ENCODE measurements at regions not wholly inside any gene's neighbourhood (a gene's known extent, or its start where the extent isn't known, plus 50 kb on each side); places are given as distances from the start of the nearest gene placed in this dataset.

DNA sequence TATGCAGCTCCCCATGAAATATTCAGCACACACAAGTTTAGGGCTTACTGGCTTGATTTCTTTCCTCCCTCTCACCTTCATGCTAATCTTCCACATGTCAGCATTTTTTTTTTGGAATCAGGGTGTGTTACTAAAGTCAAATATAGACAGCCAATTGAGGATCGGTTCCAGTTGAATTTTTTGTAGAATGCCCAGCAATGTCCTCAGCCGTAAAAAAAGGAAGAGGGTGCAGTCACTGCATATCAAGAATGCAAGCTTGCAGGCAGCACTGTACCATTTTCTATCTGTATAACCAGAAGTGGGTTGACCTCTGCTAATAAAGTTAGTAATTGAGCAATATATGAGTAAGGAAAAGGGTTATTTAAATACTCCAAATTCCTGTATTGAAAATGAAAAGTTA lies 51.4 kb upstream of the CHMP2B start:
- intact Hi-C loops (cut with micrococcal nuclease): no loop called here
- H3K4me3 Mint-ChIP-seq: no peak overlapping the region
- peaks cover 6% of the 10 kb centered on the region for H3K27me3 Mint-ChIP-seq (ENCODE audit: low read depth)
- no peak overlapping the region for H3K27ac Mint-ChIP-seq
- CTCF ChIA-PET: interaction anchor here (2.3 kb wide), 1 partner anchor 8 kb away, joined by 7 read pairs; no protein-coding TSS in a partner anchor
- H3K36me3 Mint-ChIP-seq (ENCODE audit: low read depth): no peaks in the 10 kb centered on the region
- no peaks in the 10 kb centered on the region for H3K9me3 Mint-ChIP-seq
- DNase-seq: no peak
- H3K4me1 Mint-ChIP-seq (ENCODE audit: low read depth): no peaks in the 10 kb centered on the region

DNA sequence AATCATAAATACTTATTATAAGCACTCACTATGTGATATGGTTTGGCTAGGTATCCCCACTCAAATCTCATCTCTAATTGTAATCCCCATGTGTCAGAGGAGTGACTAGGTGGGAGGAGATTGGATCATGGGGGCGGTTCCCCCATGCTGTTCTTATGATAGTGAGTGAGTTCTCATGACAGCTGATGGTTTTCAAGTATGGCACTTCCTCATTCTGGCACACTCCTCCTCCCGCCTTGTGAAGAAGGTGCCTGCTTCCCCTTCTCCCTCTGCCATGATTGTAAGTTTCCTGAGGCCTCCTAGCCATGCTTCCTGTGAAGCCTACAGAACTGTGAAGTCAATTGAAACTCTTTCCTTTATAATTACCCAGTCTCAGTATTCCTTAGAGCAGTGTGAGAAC lies 53.3 kb upstream of the CHMP2B start:
- DNase-seq: no peak
- no peaks in the 10 kb centered on the region for H3K36me3 Mint-ChIP-seq (ENCODE audit: low read depth)
- no peak overlapping the region for H3K27ac Mint-ChIP-seq
- peaks cover 3% of the 10 kb centered on the region for H3K27me3 Mint-ChIP-seq (ENCODE audit: low read depth)
- no peak overlapping the region for H3K4me3 Mint-ChIP-seq
- CTCF ChIA-PET: no interaction called here
- H3K9me3 Mint-ChIP-seq: no peaks in the 10 kb centered on the region
- no peaks in the 10 kb centered on the region for H3K4me1 Mint-ChIP-seq (ENCODE audit: low read depth)
- intact Hi-C loops (cut with micrococcal nuclease): no loop called here

DNA sequence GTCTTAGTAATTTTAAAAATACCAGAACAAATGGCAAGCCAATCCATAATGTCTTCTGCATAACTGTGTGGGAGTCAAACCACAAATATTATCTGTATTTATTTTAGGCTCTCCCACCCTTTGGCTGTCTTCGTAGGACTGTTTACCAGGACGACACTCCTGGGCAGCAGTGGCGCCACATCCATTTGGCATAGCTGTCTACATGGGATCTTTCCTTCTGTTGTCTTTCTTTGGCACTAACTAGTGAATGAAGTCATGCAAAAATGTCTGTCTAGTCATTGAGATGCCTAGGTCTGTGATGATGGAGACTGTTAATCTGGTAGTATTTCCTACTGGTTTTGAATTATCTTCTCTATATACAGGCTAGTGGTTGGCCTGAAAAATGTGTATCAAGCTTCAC lies 54.0 kb upstream of the CHMP2B start:
- Mint-ChIP-seq H3K9me3 (no peaks in the 10 kb centered on the region), H3K4me1 (ENCODE audit: low read depth) (no peaks in the 10 kb centered on the region), H3K4me3 (no peak overlapping the region), H3K27ac (no peak overlapping the region), H3K27me3 (ENCODE audit: low read depth) (peaks cover 7% of the 10 kb centered on the region), H3K36me3 (ENCODE audit: low read depth) (no peaks in the 10 kb centered on the region)
- CTCF ChIA-PET: no interaction called here
- intact Hi-C loops (cut with micrococcal nuclease): no loop called here
- DNase-seq: no peak

DNA sequence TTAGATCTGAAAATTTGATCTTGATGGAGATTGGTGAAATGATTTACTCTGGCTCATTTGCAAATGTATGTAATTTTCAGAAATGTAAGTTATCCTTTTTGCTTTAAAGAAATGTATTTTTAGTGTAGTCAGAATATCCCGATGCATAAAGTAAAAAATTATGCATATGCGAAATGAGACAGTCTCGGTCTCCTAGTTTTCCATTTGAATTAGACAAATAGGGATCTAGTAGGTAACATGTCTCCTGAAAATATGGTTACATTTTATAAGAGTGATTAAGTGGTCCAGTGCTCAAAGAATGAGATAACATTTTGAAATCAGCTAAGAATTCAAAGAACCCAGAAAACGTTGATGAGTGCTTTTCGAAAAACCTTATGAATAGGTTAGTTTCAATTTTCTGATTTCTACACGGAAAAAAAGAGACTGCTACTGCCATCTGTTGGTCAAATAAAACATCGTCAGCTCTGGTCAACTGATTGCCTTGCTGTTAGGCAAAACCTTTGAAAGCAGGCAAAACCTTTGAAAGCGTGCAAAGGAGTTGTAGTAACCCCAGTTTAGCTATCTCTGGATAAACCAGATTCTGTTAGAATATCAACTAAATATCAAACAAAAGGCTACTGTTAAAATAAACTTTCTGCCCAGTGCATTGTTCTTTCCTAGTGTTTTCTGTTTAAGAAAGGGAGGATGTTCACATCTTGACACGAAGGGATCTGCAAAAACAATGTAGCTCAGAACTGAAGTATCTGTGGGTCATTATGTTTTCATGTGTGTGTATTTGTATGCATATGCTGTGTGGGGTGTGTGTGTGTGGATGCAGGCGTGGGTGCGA lies 59.3 kb upstream of the CHMP2B start:
- DNase-seq: peak; percentile 55
- H3K27me3 Mint-ChIP-seq (ENCODE audit: low read depth): peaks cover 20% of the 10 kb centered on the region
- H3K4me3 Mint-ChIP-seq: no peak overlapping the region
- H3K36me3 Mint-ChIP-seq (ENCODE audit: low read depth): no peaks in the 10 kb centered on the region
- no peaks in the 10 kb centered on the region for H3K9me3 Mint-ChIP-seq
- H3K27ac Mint-ChIP-seq: no peak overlapping the region
- H3K4me1 Mint-ChIP-seq (ENCODE audit: low read depth): peaks cover 4% of the 10 kb centered on the region
- CTCF ChIA-PET: interaction anchor here (0.5 to 2.8 kb wide), 13 partner anchors 9 to 1014 kb away, joined by 3 to 10 read pairs (median 3); no protein-coding TSS in a partner anchor
- intact Hi-C loops (cut with micrococcal nuclease): loop anchor here (1.0 kb wide), 4 partner anchors 86 to 466 kb away; no protein-coding TSS in a partner anchor

DNA sequence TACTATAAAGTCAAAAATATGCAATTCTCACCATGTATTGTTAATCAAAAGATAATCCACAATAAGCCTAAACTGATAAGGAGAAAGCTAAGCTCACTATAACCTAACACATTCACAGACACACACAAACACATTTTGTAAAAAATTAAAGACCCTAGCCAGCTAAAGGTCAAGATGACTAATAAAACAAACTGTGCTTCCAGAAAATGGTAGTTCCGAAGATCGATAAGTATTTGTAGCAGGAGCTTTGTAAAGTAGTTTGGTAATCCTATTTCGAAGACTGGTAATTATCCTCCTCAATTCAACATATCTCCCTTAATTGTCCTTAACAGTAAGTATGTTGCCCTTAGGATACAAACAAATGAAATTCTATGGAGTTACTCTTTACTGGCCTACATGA lies 62.9 kb upstream of the CHMP2B start:
- Mint-ChIP-seq H3K4me1 (ENCODE audit: low read depth) (peaks cover 4% of the 10 kb centered on the region), H3K27me3 (ENCODE audit: low read depth) (peaks cover 19% of the 10 kb centered on the region), H3K27ac (no peak overlapping the region), H3K4me3 (no peak overlapping the region), H3K9me3 (no peaks in the 10 kb centered on the region), H3K36me3 (ENCODE audit: low read depth) (no peaks in the 10 kb centered on the region)
- CTCF ChIA-PET: no interaction called here
- intact Hi-C loops (cut with micrococcal nuclease): no loop called here
- DNase-seq: no peak

DNA sequence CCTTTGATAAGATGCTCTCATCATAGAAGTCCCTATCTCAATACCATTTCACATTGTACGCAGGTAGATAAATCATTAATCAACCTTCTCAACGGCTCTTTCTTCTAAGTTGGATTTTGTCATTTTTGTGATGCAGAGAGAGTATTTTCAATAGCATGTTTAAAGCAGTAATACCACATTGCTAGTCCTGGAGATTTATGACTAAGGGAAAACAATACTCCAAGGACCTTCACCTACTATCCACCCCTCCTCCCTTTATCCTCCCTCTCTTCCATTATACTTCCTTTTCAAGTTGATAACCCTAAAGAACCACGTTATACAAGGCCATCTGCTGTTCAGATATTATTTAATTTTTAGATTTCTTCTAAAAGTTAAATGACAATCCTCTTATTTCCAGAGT lies 65.3 kb upstream of the CHMP2B start:
- H3K27me3 Mint-ChIP-seq (ENCODE audit: low read depth): peaks cover 12% of the 10 kb centered on the region
- CTCF ChIA-PET: interaction anchor here (1.0 kb wide), 1 partner anchor 19 kb away, joined by 5 read pairs; no protein-coding TSS in a partner anchor
- no peak overlapping the region for H3K4me3 Mint-ChIP-seq
- no peak overlapping the region for H3K27ac Mint-ChIP-seq
- no peaks in the 10 kb centered on the region for H3K4me1 Mint-ChIP-seq (ENCODE audit: low read depth)
- no peak for DNase-seq
- intact Hi-C loops (cut with micrococcal nuclease): no loop called here
- H3K36me3 Mint-ChIP-seq (ENCODE audit: low read depth): no peaks in the 10 kb centered on the region
- no peaks in the 10 kb centered on the region for H3K9me3 Mint-ChIP-seq

DNA sequence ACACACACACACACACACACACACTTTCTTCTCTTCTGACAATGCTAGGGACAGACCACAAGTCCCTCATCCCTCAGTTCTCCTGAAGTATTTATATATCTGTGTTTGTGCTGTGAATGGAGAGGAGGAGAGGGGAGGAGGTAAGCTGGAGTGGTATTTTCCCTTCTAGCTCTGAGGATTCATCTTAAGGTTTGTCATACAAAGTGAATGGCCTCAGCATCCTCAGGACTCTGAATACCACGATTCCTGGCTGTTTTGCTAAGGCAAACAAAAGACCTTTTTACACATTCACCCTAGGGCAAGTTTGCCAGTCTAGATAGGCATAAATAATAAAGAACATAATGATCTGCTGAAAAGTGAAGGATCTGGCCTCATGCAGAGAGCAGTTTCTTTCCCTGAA lies 65.7 kb upstream of the CHMP2B start:
- no peak overlapping the region for H3K27ac Mint-ChIP-seq
- no peaks in the 10 kb centered on the region for H3K36me3 Mint-ChIP-seq (ENCODE audit: low read depth)
- H3K27me3 Mint-ChIP-seq (ENCODE audit: low read depth): peaks cover 10% of the 10 kb centered on the region
- CTCF ChIA-PET: interaction anchor here (1.0 kb wide), 1 partner anchor 18 kb away, joined by 5 read pairs; no protein-coding TSS in a partner anchor
- no peak for DNase-seq
- H3K4me3 Mint-ChIP-seq: no peak overlapping the region
- intact Hi-C loops (cut with micrococcal nuclease): no loop called here
- no peaks in the 10 kb centered on the region for H3K4me1 Mint-ChIP-seq (ENCODE audit: low read depth)
- no peaks in the 10 kb centered on the region for H3K9me3 Mint-ChIP-seq

DNA sequence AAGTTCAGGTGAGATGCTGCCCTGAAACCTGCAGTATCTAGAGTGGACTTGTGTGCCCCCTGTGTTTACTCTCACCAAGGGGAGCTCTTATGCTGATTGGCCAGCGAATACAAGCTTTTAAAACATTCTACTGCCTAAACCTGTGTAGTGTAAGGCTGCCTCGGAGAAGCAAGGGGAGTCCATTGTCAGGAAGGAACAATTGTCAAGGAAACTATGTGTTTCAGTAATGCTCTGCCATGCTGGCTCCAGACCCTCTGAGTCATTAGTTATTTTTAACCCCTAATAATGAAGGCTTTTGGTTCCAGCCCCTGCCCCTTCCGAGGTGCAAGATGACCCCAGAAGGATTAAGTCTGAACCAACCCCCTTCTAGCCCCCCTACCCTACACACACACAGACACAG lies 66.1 kb upstream of the CHMP2B start:
- H3K4me3 Mint-ChIP-seq: no peak overlapping the region
- no peaks in the 10 kb centered on the region for H3K9me3 Mint-ChIP-seq
- H3K4me1 Mint-ChIP-seq (ENCODE audit: low read depth): no peaks in the 10 kb centered on the region
- CTCF ChIA-PET: interaction anchor here (1.0 kb wide), 1 partner anchor 18 kb away, joined by 5 read pairs; no protein-coding TSS in a partner anchor
- peaks cover 10% of the 10 kb centered on the region for H3K27me3 Mint-ChIP-seq (ENCODE audit: low read depth)
- intact Hi-C loops (cut with micrococcal nuclease): no loop called here
- H3K27ac Mint-ChIP-seq: no peak overlapping the region
- no peaks in the 10 kb centered on the region for H3K36me3 Mint-ChIP-seq (ENCODE audit: low read depth)
- DNase-seq: no peak

DNA sequence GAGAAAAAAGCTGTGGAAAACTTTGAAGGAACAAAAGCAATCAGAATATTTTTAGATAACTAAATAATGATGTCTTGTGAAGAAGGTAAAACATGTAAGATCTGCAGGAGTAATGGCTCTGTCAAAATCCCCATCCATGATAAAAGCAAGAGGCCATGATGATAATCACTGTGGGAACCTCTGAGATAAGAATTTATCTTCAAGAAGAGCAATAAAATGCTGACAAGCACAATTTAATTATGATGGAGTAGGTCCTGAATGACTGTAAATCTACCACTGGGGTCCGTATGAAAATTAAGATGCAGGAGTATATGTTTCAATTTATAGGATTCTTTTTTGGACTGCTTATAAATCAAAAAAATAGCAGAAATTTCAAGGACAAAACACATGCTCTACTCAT lies 68.3 kb upstream of the CHMP2B start:
- Mint-ChIP-seq H3K36me3 (ENCODE audit: low read depth) (no peaks in the 10 kb centered on the region), H3K9me3 (no peaks in the 10 kb centered on the region), H3K27me3 (ENCODE audit: low read depth) (peaks cover 12% of the 10 kb centered on the region), H3K4me1 (ENCODE audit: low read depth) (no peaks in the 10 kb centered on the region), H3K4me3 (no peak overlapping the region), H3K27ac (no peak overlapping the region)
- CTCF ChIA-PET: no interaction called here
- DNase-seq: no peak
- intact Hi-C loops (cut with micrococcal nuclease): no loop called here

DNA sequence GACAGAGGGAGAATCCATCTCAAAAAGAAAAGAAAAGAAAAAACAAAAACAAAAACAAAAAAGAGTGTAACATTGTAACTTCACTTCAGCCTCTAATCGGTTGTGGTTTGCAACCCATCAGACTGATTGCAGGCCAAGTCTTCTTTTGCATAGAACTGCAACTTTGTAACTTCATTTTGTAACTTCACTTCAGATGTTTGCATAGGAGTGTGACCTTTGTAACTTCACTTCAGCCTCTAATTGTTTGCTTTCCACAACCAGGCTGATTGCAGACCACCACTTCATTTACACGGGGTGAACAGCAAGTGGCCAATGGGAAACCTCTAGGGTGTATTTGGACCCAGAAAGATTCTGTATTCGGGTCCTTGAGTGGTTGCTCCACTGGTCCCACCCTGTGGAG lies 79.1 kb upstream of the CHMP2B start:
- Mint-ChIP-seq H3K4me3 (no peak overlapping the region), H3K27ac (no peak overlapping the region)
- CTCF ChIA-PET: no interaction called here

DNA sequence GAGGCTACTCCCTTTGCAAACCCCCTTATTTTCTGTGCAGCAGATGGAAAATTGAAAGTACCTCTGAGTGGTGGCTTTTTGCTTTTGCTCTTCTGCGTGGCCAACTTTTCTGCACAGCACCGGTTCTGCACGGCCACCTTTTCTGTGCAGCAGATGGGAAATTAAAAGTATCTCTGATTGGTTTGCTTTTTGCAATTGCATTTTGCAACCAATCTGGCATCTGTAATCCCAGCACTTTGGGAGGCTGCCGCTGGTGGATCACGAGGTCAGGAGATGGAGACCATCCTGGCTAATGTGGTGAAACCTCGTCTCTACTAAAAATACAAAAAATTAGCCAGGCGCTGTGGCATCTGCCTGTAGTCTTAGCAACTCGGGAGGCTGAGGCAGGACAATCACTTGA lies 79.5 kb upstream of the CHMP2B start:
- no peak overlapping the region for H3K4me3 Mint-ChIP-seq
- no peaks in the 10 kb centered on the region for H3K4me1 Mint-ChIP-seq (ENCODE audit: low read depth)
- CTCF ChIA-PET: no interaction called here
- peaks cover 10% of the 10 kb centered on the region for H3K27me3 Mint-ChIP-seq (ENCODE audit: low read depth)
- H3K36me3 Mint-ChIP-seq (ENCODE audit: low read depth): no peaks in the 10 kb centered on the region
- peaks cover 11% of the 10 kb centered on the region for H3K9me3 Mint-ChIP-seq
- intact Hi-C loops (cut with micrococcal nuclease): no loop called here
- no peak for DNase-seq
- H3K27ac Mint-ChIP-seq: no peak overlapping the region

More for the DNA sequence above, 79.1 kb upstream of the CHMP2B start:
- H3K27me3 Mint-ChIP-seq (ENCODE audit: low read depth): peaks cover 10% of the 10 kb centered on the region
- DNase-seq: no peak
- peaks cover 11% of the 10 kb centered on the region for H3K9me3 Mint-ChIP-seq
- no peaks in the 10 kb centered on the region for H3K36me3 Mint-ChIP-seq (ENCODE audit: low read depth)
- no peaks in the 10 kb centered on the region for H3K4me1 Mint-ChIP-seq (ENCODE audit: low read depth)
- intact Hi-C loops (cut with micrococcal nuclease): no loop called here

DNA sequence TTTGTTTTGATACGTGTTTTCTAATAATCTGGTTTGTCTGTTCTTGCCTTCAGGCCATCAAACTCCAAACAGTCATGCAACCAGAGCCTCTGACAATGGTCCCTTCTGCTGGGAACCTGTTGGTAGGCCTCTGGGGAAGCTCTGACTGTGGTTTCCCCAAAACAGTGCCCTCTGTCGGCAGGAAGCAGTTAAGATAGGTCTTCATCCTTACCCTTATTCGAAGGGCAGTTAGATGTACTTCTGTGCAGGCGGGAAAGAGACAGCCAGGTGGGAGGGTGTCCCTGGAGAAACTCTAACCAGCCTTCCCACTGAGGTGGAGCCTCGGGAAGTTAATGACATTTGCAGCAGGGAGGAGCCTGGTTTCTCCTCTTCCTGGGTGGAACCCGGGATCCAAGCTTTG lies 81.6 kb upstream of the CHMP2B start:
- peaks cover 15% of the 10 kb centered on the region for H3K9me3 Mint-ChIP-seq
- H3K27me3 Mint-ChIP-seq (ENCODE audit: low read depth): peaks cover 8% of the 10 kb centered on the region
- no peak overlapping the region for H3K27ac Mint-ChIP-seq
- CTCF ChIA-PET: interaction anchor here (0.6 to 0.7 kb wide), 2 partner anchors 23 to 726 kb away, joined by 3 to 4 read pairs; no protein-coding TSS in a partner anchor
- H3K36me3 Mint-ChIP-seq (ENCODE audit: low read depth): no peaks in the 10 kb centered on the region
- no peaks in the 10 kb centered on the region for H3K4me1 Mint-ChIP-seq (ENCODE audit: low read depth)
- no peak overlapping the region for H3K4me3 Mint-ChIP-seq
- intact Hi-C loops (cut with micrococcal nuclease): no loop called here
- DNase-seq: peak; percentile 25

DNA sequence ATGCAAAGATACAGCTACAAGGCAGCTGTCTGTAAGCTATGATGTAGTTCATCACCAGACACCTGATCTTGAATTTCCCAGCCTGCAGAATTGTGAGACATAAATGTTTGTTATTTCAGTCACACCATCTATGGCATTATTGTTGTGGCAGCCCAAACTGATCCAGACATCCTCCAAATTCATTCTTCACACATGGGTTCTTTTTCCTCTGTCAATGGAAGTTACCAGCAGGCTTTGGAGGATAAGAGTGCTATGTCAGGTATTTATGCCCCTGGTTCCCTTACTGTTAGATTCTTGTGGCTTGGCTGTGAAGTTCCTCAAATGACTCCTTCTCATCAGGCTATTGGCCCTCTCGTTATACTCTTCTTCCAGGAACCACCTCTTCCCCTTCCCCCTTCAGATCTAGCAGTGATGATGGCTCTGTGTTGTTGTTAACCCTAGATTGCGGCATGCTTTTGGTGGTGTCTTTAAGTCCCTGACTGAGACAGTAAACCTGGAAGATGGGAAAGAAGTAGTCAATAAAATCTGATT lies 91.0 kb upstream of the CHMP2B start:
- intact Hi-C loops (cut with micrococcal nuclease): no loop called here
- no peak for DNase-seq
- CTCF ChIA-PET: no interaction called here
- Mint-ChIP-seq H3K27ac (no peak overlapping the region), H3K36me3 (ENCODE audit: low read depth) (no peaks in the 10 kb centered on the region), H3K4me3 (no peak overlapping the region), H3K4me1 (ENCODE audit: low read depth) (no peaks in the 10 kb centered on the region), H3K27me3 (ENCODE audit: low read depth) (no peaks in the 10 kb centered on the region), H3K9me3 (peaks cover 10% of the 10 kb centered on the region)

Measured in activated naive CD4-positive, alpha-beta T cell treated with anti-CD3 and anti-CD28 coated beads for 36 hours (primary cell).